HL-60 (cell line): ENCODE measurements at regions not wholly inside any gene's neighbourhood (a gene's known extent, or its start where the extent isn't known, plus 50 kb on each side); places are given as distances from the start of the nearest gene placed in this dataset.

ENCODE experiments used
- CTCF ChIP-seq: IDR thresholded peaks from one replicate; pipeline ENCODE4 v1.5.1; 2011; ENCODE audit warnings: low read length, control low read depth, inconsistent platforms; ENCODE audit not compliant: insufficient read depth
- GABPA ChIP-seq: IDR thresholded peaks from 2 replicates; pipeline ENCODE4 v1.6.1; 2012; ENCODE audit warnings: low read depth
- POLR2AphosphoS5 ChIP-seq: IDR thresholded peaks from 2 replicates; pipeline ENCODE4 v1.6.1; 2012; ENCODE audit warnings: low read depth
- REST ChIP-seq: IDR thresholded peaks from 2 replicates; pipeline ENCODE4 v1.6.1; 2012; ENCODE audit warnings: low read depth; ENCODE audit not compliant: insufficient replicate concordance

- no peak for TF ChIP-seq CTCF
- no peak for TF ChIP-seq POLR2AphosphoS5
- TF ChIP-seq GABPA = no peak
- no peak for TF ChIP-seq REST
These were observed 84.2 kb downstream of the TTLL2 start for GRCh38 chr6:167409079-167409478.
